H1 (cell line): ENCODE measurements at regions not wholly inside any gene's neighbourhood (a gene's known extent, or its start where the extent isn't known, plus 50 kb on each side); places are given as distances from the start of the nearest gene placed in this dataset.

ENCODE experiments used
- EP300 ChIP-seq, 2 experiments: IDR thresholded peaks; 1 replicate in 1 of 2; 2 replicates in 1 of 2; pipeline ENCODE4 v1.6.1; 2011 to 2012; ENCODE audit warnings: low read depth in 2 of 2, low read length in 2 of 2, mild to moderate bottlenecking in 2 of 2, borderline replicate concordance in 1 of 2, inconsistent platforms in 1 of 2, moderate library complexity in 1 of 2
- JUN ChIP-seq: IDR thresholded peaks from 2 replicates; pipeline ENCODE4 v1.6.1; 2011; ENCODE audit warnings: low read depth, mild to moderate bottlenecking, improper control_type of control experiment, low read length

- TF ChIP-seq EP300 (IDR thresholded peaks at IDR 0.05; ENCODE audit: borderline replicate concordance in 1 of 2, low read depth in 2 of 2, low read length in 2 of 2) (no peak), JUN (no peak)
- TF ChIP-seq, all 59 proteins: peak for 0
Measured at GRCh38 chr6:220312-220711, 72.0 kb upstream of the DUSP22 start (continued).
